22Rv1 (cell line): ENCODE measurements at regions not wholly inside any gene's neighbourhood (a gene's known extent, or its start where the extent isn't known, plus 50 kb on each side); places are given as distances from the start of the nearest gene placed in this dataset.

Experiments used
- CTCF ChIP-seq: fragments of 450-650 bp; IDR thresholded peaks from 2 replicates; pipeline ENCODE4 v1.5.1; 2017; ENCODE audit warnings: mild to moderate bottlenecking
- ZFX ChIP-seq: fragments of 450-650 bp; IDR thresholded peaks from 2 replicates; pipeline ENCODE4 v1.6.1; 2017; ENCODE audit warnings: antibody characterized with exemption, borderline replicate concordance

- no peak for TF ChIP-seq CTCF
- no peak for TF ChIP-seq ZFX
Observed at GRCh38 chr2:122830157-122830556, 1074.7 kb downstream of the TSN start.
